ENCODE measurements at regions not wholly inside any gene's neighbourhood (a gene's known extent, or its start where the extent isn't known, plus 50 kb on each side); places are given as distances from the start of the nearest gene placed in this dataset.

DNA sequence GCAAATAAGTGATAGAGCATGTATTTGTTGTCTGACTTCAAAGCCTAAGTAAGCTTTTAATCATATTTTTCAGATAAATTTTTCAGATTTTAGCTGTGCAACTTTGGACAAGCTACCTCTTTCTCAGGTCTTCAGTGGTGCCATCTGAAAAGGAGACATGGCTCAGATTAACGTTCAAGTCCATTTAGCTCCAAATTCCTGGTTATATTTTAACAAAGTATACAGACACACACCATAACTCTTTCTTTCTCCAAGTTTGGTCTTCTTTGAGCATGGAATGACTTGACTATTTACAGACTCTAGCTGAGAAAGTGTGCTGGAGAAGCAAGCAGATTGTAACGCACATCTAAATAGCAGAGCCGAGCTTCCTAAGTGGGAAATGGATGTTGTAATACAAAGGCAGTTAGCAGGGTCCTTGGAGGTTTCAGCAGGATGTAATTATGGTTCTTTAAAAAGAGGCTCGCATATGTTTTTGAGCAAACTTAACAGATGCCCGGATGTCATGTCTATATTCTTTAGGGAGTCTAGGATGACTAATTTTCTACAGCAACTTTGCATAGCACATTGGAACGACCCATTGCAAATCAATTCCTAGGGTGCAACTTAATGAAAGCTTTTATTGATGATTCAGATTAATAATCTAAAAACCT lies 128.1 kb upstream of the E2F8 start:
- peak; percentile 70 for DNase-seq (ENCODE audit: low read depth)

DNA sequence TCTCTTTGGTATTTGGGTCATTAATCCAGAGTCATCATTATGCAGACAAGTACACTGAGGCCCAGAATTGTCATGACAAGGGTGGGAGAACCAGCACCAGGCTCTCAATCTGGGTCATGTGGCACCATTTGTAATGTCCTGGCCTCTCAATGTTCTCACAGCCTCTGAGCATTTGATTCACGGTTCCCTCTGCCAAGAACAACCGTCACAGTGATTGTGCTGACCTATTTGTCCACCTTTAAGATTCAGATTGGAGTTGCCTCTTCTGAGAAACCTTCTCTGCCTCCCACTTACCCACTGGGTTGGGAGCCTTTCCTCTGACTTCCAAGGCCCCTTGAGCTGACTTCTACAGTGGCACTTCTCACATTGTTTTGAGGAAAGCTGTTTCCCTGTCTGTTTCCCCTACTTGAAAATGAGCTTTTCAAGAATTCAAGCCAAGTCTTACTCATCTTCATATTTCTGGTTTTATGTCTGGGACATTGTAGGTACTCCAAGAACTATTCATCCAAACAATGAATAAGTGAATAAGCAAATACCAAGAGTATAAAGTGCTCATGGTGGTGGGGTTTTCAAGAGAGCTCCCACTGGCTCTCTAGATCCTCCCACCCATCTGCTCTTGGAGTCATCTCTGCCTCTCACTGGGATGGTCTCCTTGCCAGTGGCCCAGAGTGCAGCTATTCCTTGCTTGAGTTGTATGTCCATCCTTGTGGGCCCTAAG lies 126.4 kb upstream of the E2F8 start:
- no peak for DNase-seq (ENCODE audit: low read depth)

DNA sequence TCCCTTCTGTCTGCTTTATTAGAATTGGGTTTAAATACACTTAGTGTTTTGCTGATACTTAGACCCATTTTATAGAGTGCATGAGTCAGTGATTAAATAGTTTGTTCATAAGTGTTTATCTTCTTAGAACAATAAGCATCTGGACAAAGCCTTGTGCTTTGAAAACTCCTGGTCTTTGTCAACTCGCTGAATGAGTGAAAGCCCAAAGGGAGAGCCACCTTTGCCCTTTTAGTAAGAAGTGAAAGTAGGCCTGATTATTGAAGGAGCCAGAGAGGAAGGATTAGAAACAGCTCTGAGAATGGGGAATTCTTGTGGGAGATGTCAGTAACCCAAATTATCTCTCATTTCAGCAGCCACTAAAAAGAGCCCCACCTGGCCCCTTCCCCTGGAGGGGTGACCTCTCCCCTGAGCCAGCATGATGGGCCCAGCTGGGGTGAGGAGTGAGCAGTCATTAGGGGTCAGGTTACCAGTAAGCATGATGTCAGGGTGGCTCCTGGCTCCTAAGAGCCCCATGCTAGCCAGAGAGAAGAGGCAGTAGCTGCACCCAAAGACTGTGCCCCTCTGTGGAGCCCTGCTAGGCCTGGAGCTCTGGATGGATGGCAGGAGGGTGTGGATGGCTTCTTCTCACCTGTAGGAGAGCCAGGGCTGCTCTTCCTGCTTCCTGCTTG lies 125.1 kb upstream of the E2F8 start:
- no peak for DNase-seq (ENCODE audit: low read depth)

DNA sequence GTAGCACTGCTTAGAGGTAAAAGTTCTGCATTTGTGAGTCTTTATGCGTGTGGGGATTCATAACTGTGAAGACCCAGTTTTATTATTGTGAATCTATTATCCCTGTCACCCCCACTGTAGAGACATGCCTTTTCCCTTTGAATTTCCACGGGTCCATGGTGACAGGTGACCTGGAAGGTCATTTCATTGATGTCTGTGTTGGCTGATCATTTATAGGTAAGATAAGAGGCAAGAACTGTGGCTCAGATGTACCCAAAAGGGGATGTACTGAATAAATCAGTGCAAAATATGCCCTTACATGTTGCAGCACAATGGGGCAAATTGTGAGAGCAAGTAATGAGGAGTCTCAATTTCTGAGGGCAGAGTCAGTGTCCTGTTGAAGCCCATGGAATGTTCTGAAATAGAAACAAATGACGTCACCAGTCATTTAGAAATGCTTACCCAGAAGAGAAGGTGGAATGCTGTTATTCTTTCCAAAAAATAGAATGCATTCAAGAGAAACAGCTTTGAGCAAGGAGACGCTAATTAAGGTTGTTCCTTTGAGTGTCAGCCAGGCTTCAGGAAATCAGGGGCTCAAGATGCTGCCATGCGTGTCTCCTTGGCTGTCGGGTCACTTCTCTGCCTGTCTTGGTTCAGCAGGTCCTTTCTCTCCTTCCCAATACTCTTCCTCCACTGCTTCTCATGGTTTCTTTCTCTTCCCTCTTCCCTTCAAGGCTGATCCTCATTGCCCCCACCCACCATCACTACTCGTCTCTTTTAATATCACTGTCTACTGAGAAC lies 118.7 kb upstream of the E2F8 start:
- DNase-seq (ENCODE audit: low read depth) = no peak

DNA sequence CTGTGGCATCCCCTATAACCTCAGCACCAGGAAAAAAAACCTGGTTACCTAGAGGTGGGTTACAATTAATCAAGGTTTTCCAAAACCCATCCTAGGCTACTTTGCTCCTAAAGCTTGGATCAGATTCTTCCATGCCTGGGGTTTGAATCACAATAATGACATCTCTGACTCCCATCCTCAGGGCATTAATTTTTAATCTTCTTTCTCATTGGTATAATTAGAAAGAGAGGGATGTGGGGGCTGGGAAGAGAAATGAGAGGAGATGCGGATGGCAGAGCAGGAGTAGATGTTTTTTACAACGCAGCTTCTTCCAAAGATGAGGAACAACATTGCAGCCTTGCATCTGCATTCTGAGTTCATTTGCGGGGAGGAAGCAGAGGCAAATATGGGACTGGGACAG lies 117.2 kb upstream of the E2F8 start:
- no peak for DNase-seq (ENCODE audit: low read depth)

DNA sequence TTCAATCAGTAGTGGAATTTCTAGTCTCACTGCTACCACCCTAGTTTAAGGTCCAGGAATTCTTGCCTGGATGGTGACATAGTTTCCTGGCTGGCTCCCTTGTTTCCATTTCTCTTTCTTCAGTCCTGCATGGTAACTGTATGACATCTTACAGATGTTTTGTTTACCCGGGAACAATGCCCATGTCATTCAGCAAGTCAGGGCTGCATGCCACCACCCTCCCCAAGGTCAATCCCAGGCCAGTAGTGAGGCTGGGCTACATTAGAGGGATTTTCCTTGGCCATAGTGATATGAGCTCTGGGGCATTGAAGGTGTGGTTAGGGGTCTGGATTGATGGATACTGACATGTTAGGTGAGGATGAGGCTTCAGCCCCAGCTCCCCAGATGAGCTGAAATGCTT lies 114.9 kb upstream of the E2F8 start:
- no peak for DNase-seq (ENCODE audit: low read depth)

DNA sequence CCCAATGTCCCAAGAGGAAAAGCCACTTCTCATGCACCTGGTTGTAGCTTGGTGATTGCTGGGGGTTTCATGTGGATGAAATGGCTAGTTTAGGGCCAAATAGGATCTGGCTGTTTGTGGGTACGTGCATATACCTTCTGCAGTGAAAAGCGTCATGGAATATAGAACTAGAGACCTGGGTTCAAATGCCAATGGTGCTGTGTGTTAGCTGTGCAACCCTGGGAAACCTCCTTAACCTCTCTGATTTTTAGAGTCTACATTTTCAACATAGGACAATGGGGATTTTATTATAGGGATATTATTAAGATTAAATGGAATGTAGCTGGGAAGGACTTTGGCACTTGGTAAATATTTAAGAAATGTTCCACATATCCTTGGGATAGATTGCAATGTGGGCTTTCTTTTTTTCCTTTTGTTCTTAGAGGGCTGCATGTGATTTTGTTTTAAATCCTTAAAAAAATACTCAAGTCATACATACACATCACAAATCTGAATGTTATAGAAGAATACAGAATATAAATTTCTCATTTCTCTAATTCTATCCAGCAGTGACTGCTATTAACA lies 112.6 kb upstream of the E2F8 start:
- DNase-seq (ENCODE audit: low read depth) = no peak

DNA sequence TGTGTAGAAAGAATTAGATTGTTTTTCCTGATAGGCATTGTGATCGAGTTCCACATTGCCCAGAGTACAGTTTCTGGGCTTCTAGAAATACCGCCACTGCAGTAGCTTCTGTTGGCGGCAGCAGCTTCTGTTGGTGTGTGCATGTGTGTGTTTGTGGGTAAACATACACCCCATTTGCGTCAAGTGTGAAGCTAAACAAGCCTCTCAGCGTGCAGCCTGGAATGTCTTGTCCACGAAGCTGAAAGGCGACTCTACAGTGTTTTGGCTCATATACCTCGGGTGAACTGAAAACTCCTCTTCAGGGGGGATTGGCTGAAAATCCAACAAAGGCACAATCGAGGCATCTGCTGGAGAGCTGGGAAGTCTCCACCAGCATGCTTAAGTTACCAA lies 112.0 kb upstream of the E2F8 start:
- no peak for DNase-seq (ENCODE audit: low read depth)

DNA sequence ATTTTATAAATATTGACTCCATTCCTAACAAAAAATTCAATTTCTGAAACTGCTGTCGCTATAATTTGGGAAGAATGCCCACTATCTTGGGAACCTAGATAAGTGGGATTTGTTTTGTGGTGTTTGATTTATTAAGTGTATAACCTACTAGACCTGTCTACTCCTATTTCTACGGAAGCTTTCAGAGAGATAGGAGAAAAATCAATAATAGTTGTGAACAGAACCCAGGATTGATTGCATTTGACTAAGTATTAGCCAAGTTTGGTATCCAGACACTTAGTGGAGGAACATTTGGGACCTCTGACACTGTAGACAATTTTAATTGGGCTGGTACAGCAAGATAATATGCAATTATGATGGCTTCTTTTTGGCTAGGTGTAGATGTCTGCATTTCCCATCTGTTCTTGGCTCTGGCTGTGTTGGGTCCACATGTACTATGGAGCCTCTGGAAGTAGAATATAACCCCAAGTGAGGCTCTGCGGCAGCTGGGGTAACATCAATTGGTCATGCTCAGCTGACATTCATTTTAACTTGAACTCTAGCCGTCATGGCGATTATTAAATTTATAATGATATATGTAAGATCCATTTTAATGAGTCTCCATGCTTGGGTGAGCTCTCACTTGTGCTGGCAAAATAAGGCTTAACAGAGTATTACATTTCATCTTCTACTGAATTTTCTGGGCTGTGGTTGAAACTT lies 111.5 kb upstream of the E2F8 start:
- DNase-seq (ENCODE audit: low read depth) = no peak

DNA sequence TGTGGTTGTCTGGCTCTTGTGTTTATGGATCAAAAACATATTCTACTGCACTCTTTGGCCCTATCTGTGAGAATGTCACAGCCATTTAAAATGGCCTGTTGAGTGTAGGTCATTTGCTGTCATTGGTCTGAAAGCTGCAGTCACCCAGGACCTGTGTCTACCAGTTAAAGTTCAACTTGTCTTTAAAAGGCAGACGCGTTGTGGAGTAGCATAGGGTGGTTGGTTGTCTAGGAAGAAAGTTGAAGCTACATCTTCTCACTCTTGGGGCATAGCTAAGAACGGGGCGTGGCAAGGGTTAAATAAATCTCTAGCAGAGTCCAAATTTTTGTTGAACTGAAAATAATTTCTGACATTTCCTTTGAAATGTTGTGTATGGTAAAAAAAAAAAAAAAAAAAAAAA lies 110.7 kb upstream of the E2F8 start:
- no peak for DNase-seq (ENCODE audit: low read depth)

DNA sequence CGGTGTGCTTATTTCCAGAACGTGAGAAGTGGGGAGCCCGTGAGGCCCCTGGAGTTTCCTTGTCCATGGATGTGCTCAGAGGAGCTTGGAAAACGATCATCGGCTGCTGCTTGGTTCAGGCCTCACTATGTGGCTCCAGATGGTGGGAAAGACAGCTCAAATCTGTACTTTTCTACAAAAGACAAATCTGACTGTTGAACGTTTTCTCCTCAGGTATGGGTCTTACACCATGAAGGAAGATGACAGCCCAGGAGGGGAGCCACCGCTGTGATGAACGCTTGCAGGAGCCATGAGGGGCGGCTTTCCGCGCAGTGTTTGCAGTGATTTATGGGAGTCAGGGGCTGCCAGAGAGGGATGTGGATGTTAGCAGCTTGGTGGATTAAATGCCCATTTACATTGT lies 109.4 kb upstream of the E2F8 start:
- no peak for DNase-seq (ENCODE audit: low read depth)

DNA sequence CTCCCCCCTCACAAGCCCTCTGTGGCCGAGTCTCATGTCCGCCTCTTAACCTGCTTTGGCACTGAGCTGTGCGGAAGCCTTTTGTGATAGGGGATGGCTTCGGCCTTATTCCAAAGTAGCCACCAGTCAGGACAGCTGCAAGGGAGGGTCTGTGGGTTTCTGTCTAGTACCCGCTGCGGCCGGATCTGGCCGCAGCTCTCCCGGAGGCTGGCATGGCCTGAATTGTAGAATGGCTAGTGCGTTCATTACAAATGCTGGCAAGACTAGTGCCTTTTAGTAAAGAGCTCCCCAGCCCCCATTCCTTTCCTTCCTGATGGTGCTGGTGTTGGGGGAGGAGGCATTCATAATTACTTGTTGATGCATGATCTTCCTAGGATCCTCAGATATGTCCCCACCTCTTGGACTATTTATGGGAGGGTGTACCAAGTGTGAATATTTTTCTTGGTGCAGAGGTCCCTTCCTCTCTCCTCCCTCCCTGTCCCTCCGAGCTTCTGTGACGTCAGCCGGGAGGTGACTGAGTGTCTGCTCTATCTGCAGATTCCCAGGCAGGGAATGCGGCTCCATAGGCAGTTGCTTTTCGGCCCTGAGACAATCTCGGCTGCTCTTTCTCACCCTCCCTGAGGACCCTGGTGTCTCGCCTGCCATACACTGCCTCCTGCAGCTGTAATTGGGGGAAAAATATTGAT lies 108.7 kb upstream of the E2F8 start:
- DNase-seq (ENCODE audit: low read depth) = no peak

DNA sequence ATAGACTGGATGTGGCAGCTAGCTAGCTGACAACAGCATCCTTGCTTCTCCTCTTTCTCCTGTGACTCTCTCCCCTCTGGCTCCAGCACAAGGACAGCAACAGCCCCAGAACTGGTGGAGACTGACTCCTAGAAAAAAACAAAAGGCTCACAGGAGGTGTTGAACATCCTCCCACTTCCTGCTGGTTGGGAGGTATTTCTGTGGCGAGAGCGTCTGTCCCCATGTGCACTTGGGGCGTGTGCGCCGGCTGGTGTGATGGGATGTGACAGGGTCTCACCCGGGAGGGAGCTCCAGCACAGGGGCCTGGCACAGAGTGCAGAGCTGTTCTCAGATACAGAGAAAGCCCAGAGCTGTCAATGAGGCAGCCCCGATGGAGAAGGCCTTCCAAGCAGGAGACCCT lies 107.2 kb upstream of the E2F8 start:
- no peak for DNase-seq (ENCODE audit: low read depth)

DNA sequence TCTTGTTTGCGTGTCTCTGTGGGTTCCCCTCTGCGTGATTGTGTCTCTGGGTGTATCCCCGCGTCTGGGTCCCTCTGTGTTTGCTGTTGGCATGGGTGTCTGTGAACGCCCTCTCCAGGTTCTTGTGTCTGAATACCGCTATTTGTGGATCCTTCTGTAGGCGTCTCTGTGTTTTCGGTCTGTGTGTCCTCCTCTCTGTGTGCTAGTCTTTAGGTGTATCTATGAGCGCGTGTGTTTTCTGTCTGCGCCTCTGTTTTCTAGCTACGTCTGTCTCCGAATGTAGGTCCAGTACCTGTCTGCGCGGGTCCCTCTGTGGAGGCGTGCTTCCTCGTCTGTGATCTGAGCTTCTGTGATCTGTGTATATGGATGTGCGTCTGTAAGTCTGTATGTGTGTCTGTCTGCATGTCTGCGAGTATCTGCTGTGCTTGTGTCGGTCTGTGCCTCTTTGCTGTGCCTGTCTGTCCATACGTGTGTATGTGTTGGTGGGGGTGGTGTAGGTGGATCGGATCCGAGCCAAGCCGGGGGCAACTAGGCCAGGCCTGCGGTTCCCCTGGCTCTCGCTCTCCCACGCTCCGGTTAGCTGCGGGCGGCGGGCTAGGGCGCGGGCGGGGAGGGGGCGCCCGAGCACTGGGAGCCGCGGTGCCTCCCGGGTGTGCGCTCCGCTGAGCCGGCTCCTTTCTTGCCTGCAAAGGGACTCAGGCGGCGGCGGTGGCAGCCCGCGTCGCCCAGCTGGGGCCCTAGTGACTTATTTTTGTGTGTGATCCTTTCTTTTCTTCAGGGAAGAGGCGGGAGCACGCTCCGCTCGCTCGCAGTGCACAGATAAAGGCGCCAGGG lies 105.3 kb upstream of the E2F8 start:
- DNase-seq (ENCODE audit: low read depth) = no peak

DNA sequence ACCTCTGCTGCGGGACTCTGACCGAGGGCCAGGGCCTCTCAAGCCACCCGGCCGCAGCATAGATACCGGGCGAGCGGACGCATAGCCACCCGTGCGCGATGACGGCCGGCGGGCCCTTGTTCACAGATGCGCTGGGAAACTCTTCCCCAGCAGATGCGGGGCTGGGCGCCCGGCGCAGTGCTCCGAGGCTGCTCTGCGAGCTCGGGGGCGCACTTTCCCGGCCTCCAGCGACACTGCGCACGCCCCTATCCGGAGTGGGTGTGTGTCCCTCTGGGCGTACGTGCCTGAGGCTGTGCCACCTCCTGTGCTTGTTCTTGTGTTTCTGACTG lies 104.7 kb upstream of the E2F8 start:
- DNase-seq (ENCODE audit: low read depth) = no peak

DNA sequence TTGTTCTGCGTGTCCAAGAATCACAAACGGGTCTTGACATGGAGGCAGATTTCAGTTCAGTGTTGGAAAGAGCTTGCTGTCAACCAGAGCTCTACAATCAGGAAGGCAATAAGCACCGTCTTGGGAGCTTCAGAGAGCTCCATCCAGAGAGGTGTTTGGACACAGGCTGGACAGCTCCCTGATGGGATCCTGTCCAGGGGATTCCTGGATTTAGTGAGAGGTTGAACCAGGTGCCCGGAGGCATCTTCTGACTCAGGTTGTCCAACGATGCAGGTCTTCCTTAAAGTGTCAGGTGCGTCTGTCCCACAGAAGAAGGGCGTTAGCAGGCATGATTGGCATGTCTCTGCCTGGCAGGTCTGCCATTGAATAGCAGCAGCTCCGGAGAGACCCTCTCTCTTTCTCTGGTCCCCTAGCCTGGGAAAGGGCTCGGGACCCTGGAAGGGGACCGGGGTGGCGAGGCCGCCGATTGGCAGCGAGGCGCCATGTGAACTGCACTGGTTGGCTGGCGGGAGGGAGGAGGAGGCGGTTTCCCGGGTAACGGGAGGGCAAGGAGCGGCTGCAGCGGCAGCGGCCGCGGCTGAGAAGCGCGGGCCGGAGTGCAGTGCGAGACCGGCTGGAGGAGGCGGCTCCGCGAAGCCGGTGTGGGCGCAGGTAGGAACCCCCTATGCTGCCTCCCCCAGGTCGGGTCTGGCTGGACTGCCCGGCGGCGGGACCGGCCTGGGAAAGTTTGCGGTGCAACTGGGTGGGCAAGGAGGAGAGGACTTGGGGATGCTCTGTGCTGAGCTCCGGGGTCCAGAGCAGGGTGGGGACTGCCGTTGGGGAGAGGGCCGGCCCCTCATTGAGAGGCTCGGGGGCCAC lies 104.1 kb upstream of the E2F8 start:
- DNase-seq (ENCODE audit: low read depth) = no peak

DNA sequence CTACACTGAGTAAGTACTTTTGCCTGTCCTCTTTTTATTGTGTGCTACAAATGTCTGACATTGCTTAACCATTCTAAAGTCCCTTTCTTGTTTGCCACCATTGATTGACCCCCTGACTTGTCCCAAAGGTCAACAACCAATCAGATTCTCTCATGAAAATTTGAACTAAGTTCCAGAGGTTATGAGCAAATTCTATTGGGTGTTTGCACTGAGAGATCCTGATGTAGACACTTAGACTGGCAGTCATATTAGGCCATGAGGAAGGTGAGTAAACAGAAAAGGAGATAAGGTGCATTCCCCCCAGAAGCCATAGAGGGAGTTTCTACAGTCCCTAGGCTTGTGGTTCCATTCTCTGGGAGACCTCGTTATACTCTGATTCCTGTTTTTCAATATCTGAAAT lies 101.3 kb upstream of the E2F8 start:
- DNase-seq (ENCODE audit: low read depth) = no peak

DNA sequence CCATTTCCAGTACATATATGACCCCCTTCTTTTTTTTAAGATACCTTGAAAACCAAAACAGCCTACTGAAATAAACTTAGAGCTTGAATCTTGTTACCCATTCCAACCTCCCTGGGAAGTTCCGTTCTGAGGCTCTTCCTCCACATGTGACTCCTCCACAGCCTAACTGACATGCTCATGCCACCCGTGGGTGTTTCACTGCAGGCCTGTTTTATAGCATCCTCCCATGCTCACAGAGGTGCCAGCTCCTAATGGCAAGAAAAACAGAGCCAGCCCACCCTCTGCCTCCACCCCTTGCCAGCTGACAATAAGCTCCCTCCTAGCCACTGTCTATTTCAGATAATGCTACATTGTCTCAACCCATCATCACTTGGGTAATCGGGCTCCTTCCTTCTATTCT lies 97.6 kb upstream of the E2F8 start:
- no peak for DNase-seq (ENCODE audit: low read depth)

DNA sequence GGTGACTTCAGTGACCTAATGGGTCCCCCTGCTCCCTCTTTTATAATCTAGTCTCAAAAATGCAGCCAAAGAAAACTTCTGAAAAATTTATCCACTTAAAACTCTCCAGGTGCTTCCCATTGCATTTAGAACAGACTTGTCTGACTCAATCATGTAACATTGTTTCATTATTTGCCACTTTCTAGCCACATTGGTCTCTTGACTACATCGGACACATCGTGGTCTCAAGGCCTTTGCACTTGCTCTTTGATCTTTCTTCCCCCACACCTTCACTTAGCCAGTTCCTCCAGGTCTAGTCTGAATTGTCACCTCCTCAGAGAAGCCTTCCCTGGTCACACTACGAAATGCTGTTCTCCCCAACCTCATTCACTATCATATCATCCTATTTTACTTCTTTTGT lies 97.0 kb upstream of the E2F8 start:
- no peak for DNase-seq (ENCODE audit: low read depth)

DNA sequence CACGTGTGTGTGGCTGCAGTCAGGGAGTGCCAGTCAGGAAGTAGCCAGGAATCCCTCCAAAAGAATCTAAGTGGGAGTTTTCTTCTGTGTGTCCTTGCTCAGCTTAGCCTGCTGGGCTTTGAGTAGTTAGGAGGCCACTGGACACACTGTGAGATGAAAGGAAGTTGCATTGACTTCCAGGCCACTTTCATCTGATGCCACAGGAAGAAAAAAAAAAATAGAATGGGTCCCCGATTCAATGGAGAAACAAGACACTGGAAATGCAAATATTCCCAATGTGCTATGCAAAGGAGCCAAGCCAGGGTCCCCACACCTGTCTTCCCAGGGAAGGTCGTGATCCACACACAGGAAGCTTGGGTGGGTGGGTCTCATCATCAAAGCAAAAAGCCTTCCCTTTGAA lies 95.6 kb upstream of the E2F8 start:
- no peak for DNase-seq (ENCODE audit: low read depth)

Data from fibroblast of the conjunctiva (primary cell).